Gastroesophageal sphincter (tissue), 4 donors: ENCODE measurements at regions not wholly inside any gene's neighbourhood (a gene's known extent, or its start where the extent isn't known, plus 50 kb on each side); places are given as distances from the start of the nearest gene placed in this dataset.

Experiments
- ATAC-seq: fragments of 150-250 bp; one replicate; pipeline ENCODE4 v1.9.1; 2016; ENCODE audit warnings: mild to moderate bottlenecking, moderate library complexity
- H3K27ac ChIP-seq, 4 donors: fragments of 200-600 bp; sonication (generic) in 3 of 4; 1 replicate in 3 of 4; 2 replicates in 1 of 4; pipeline ENCODE4 v1.5.1; 2016 to 2019
- H3K27me3 ChIP-seq: fragments of 200-600 bp; sonication (generic); one replicate; pipeline ENCODE4 v1.5.1; 2019
- H3K36me3 ChIP-seq, 2 donors: fragments of 200-600 bp; sonication (generic); one replicate each; pipeline ENCODE4 v1.5.1; 2019; ENCODE audit warnings: control low read depth in 1 of 2
- H3K4me1 ChIP-seq, 3 donors: fragments of 200-600 bp; sonication (generic); 1 replicate in 2 of 3; 2 replicates in 1 of 3; pipeline ENCODE4 v1.5.1; 2016 to 2019; ENCODE audit warnings: control low read depth in 2 of 3
- H3K4me3 ChIP-seq, 2 donors: fragments of 200-600 bp; sonication (generic); one replicate each; pipeline ENCODE4 v1.5.1; 2019; ENCODE audit warnings: mild to moderate bottlenecking in 1 of 2, moderate library complexity in 1 of 2
- H3K9me3 ChIP-seq, 3 donors: fragments of 200-600 bp; sonication (generic); one replicate each; pipeline ENCODE4 v1.5.1; 2017 to 2019; ENCODE audit warnings: control low read depth in 2 of 3
- EP300 ChIP-seq: sonication (generic); formaldehyde crosslinking; IDR thresholded peaks from one replicate; pipeline ENCODE4 v1.6.1; 2017; ENCODE audit warnings: antibody characterized with exemption, mild to moderate bottlenecking
- POLR2A ChIP-seq, 2 donors: fragments of 450-650 bp; IDR thresholded peaks; one replicate each; pipeline ENCODE4 v1.6.1; 2017; ENCODE audit warnings: antibody characterized with exemption in 2 of 2, mild to moderate bottlenecking in 2 of 2, moderate library complexity in 1 of 2
- POLR2AphosphoS5 ChIP-seq: sonication (generic); formaldehyde crosslinking; IDR thresholded peaks from one replicate; pipeline ENCODE4 v1.6.1; 2017; ENCODE audit warnings: antibody characterized with exemption
- WGBS, 2 donors: methylation state at CpG; one replicate each; pipeline ENCODE4 v1.1.5; 2018; ENCODE audit warnings: low coverage in 1 of 2; 5-methylcytosine and 5-hydroxymethylcytosine counted together
- TF ChIP-seq, protein P1 (sequence below), 4 experiments: fragments of 200-600 bp in 2 of 4; fragments of 450-650 bp in 2 of 4; sonication (generic) in 1 of 4; IDR thresholded peaks; one replicate each; pipeline ENCODE4 v1.5.1; 2017 to 2019; ENCODE audit warnings: antibody characterized with exemption in 4 of 4, mild to moderate bottlenecking in 2 of 4, moderate library complexity in 2 of 4

DNA sequence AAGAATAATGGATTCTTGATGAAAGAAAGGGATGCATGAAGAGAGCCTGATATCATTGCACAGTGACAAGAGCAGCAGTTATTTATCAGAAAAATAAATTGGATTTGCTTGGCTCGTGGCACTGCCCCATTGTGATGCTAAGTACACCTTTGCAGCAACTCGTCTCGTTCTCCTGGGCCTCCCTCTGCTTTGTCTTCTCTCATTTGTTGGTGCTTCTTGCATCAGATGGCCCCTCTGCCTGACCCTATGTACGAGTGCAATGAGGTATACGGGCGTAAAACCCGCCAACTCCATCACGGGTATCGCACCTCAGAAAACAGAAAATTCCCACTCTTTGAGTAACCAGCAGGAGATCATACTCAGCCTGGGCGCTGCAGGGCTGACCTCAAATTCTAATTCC, 107.2 kb upstream of the C10orf90 start:
- H3K36me3 ChIP-seq: no peaks in the 10 kb centered on the region
- ATAC-seq: no peak
- H3K4me3 ChIP-seq: no peak overlapping the region
- no peaks in the 10 kb centered on the region for H3K27me3 ChIP-seq
- no peaks in the 10 kb centered on the region for H3K4me1 ChIP-seq
- TF ChIP-seq POLR2AphosphoS5 (no peak), POLR2A (IDR thresholded peaks at IDR 0.05) (no peak), EP300 (no peak)
- TF ChIP-seq, protein P1, sequence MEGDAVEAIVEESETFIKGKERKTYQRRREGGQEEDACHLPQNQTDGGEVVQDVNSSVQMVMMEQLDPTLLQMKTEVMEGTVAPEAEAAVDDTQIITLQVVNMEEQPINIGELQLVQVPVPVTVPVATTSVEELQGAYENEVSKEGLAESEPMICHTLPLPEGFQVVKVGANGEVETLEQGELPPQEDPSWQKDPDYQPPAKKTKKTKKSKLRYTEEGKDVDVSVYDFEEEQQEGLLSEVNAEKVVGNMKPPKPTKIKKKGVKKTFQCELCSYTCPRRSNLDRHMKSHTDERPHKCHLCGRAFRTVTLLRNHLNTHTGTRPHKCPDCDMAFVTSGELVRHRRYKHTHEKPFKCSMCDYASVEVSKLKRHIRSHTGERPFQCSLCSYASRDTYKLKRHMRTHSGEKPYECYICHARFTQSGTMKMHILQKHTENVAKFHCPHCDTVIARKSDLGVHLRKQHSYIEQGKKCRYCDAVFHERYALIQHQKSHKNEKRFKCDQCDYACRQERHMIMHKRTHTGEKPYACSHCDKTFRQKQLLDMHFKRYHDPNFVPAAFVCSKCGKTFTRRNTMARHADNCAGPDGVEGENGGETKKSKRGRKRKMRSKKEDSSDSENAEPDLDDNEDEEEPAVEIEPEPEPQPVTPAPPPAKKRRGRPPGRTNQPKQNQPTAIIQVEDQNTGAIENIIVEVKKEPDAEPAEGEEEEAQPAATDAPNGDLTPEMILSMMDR (IDR thresholded peaks at IDR 0.05): no peak
- no peak overlapping the region for H3K27ac ChIP-seq
- 67 to 72% methylated on average over 2 to 10 of the region's 10 CpGs for WGBS, 2 donors
- peaks cover 0 to 5% (median 0%) of the 10 kb centered on the region in 3 donors for H3K9me3 ChIP-seq

DNA sequence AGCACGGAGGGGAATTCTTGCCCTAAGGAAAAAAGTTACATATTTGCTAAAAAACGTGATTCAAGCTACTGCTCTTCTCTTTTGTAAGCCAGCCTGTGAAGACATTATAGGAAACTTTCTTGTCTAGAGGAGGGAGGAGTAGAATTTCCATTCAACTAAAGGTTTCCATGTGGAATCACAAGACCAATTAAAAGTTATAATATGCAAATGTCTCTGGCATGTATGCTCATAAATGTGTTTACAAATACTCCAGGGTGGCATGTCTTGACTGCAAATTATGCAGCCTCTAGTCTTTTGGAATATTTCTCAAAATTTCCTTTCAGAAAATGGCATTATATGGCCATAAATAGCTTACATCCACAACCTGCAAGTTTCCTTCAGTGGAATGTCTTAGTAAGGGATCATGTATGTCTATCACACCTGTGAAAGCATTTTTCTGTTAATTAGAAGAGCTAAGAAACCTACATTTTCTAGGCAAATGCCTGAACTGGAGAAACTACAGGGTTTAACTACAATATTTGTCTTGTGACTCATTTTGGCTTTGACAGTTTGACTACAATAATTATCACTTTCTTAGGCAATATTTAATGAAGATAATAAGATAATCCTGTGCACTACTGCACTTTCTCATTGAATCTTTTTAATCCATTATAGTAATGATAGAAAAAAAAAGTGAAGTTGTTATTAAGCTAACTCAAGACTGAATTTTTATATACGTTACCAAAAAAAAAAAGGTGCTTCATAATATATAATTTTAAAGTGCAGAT, 111.1 kb upstream of the C10orf90 start:
- 24 to 47% methylated on average over 3 of the region's 3 CpGs for WGBS, 2 donors
- ATAC-seq: no peak
- TF ChIP-seq EP300 (no peak), POLR2A (IDR thresholded peaks at IDR 0.05) (no peak), POLR2AphosphoS5 (no peak)
- TF ChIP-seq, protein P1 (IDR thresholded peaks at IDR 0.05): no peak
- no peaks in the 10 kb centered on the region for H3K9me3 ChIP-seq
- no peak overlapping the region for H3K27ac ChIP-seq
- peaks cover under 1% of the 10 kb centered on the region for H3K27me3 ChIP-seq
- no peak overlapping the region for H3K4me3 ChIP-seq
- no peaks in the 10 kb centered on the region for H3K4me1 ChIP-seq
- H3K36me3 ChIP-seq: no peaks in the 10 kb centered on the region

DNA sequence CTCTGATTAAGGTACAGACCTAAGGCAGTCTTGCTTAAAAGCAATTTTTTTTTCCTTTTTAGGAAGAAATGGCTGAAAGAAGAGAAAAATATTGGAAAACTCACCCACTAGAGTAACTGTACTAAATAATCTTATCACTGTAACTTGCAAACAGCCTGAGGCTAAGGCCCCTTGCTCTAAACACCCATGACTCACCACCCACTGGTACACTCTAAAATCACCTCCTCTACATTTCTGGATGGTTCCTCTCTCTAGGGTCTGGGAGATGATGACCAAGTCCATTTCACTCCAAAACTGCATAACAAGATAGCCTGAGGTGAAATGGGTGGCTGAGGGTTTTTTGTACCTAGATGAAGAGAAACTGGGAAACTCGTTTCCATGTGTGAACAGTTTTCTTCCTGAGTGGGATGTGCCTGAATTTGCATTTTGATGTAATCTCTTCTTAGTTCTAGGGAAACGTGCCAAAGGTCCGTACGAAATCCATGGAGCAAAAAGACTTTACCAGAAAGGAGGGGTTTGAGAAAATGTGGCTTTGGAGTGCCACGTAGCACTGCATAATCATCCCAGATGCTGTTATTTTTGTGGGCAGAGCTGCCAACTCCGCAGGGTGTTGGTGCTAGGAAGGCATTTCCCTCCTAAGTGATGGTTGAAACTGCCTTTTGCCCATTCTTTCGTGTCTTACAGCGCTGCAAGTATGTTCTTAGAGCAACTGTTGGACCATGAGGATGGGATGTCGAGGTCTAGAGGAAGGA, 113.5 kb upstream of the C10orf90 start:
- WGBS, 2 donors: 60 to 72% methylated on average over 2 to 7 of the region's 9 CpGs
- Histone ChIP-seq H3K27me3 (peaks cover 9% of the 10 kb centered on the region), H3K4me3 (no peak overlapping the region), H3K36me3 (no peaks in the 10 kb centered on the region), H3K4me1 (no peaks in the 10 kb centered on the region), H3K27ac (no peak overlapping the region), H3K9me3 (no peaks in the 10 kb centered on the region)
- no peak for TF ChIP-seq EP300
- TF ChIP-seq POLR2AphosphoS5: no peak
- TF ChIP-seq, protein P1 (IDR thresholded peaks at IDR 0.05): no peak
- no peak for TF ChIP-seq POLR2A (IDR thresholded peaks at IDR 0.05)
- no peak for ATAC-seq

DNA sequence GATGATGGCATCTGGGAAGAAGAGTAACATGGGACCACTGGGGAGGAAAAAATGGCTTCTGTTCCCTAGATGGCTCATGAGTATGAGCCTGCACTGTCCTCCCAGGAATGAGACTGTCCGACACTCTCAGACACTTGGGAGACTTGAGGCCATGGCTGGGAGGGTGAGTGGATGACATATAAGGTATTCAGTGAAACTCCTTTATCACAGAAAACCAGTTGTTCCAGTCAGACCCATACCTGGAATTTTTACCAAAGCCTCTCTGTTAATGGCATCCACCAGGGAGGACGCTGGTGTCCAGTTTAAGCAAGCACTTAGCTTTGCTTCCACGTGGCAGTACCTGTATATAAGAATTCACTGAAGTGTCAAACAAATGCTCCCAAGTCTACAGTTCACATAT, 116.7 kb upstream of the C10orf90 start:
- Histone ChIP-seq H3K4me3 (no peak overlapping the region), H3K4me1 (no peaks in the 10 kb centered on the region), H3K9me3 (no peaks in the 10 kb centered on the region), H3K36me3 (no peaks in the 10 kb centered on the region), H3K27me3 (peaks cover 9% of the 10 kb centered on the region), H3K27ac (no peak overlapping the region)
- ATAC-seq: no peak
- TF ChIP-seq EP300 (no peak), POLR2AphosphoS5 (no peak), POLR2A (IDR thresholded peaks at IDR 0.05) (no peak)
- TF ChIP-seq, protein P1 (IDR thresholded peaks at IDR 0.05): no peak
- 77% methylated on average over 2 of the region's 3 CpGs; no CpG with 5 or more reads in 1 of the 2 donors for WGBS, 2 donors
